HCT116 (cell line): ENCODE measurements at regions not wholly inside any gene's neighbourhood (a gene's known extent, or its start where the extent isn't known, plus 50 kb on each side); places are given as distances from the start of the nearest gene placed in this dataset.

Experiments
- ELF1 ChIP-seq: IDR thresholded peaks from 2 replicates; pipeline ENCODE4 v1.6.1; 2012; ENCODE audit warnings: low read depth, borderline replicate concordance
- EZH2 ChIP-seq: fragments of 200-600 bp; sonication (generic); IDR thresholded peaks from 2 replicates; pipeline ENCODE4 v1.6.1; 2017; ENCODE audit warnings: antibody characterized with exemption, mixed run types
- RAD21 ChIP-seq: IDR thresholded peaks from 2 replicates; pipeline ENCODE4 v1.6.1; 2012; ENCODE audit warnings: low read depth, mild to moderate bottlenecking

GRCh38 chr4:43718369-43718768 is 730.2 kb downstream of the KCTD8 start:
- TF ChIP-seq RAD21, result no peak
- TF ChIP-seq ELF1, result no peak
- TF ChIP-seq EZH2, result no peak
